GM12875 (cell line): ENCODE measurements at regions not wholly inside any gene's neighbourhood (a gene's known extent, or its start where the extent isn't known, plus 50 kb on each side); places are given as distances from the start of the nearest gene placed in this dataset.
"Not testable (repeated sequence)": the region's sequence is repeated elsewhere in the genome, so short reads cannot be mapped to it uniquely, and the experiment has no call there.

Experiments
- H3K4me3 ChIP-seq: one replicate; pipeline ENCODE4 v1.5.1; 2011; ENCODE audit warnings: low read depth, low read length, control low read depth
- CTCF ChIP-seq: IDR thresholded peaks from 2 replicates; pipeline ENCODE4 v1.5.1; 2011; ENCODE audit warnings: low read depth, mild to moderate bottlenecking, control low read depth, inconsistent platforms, low read length, moderate library complexity, borderline replicate concordance; ENCODE audit not compliant: insufficient read depth

GRCh38 chrX:4572691-4573090, 859.2 kb upstream of the PRKX start:
- no peak overlapping the region for H3K4me3 ChIP-seq
- no peak for TF ChIP-seq CTCF

- TF ChIP-seq CTCF: no peak
- no peak overlapping the region for H3K4me3 ChIP-seq
Observed at GRCh38 chrX:4570151-4570550, 856.7 kb upstream of the PRKX start.

DNA sequence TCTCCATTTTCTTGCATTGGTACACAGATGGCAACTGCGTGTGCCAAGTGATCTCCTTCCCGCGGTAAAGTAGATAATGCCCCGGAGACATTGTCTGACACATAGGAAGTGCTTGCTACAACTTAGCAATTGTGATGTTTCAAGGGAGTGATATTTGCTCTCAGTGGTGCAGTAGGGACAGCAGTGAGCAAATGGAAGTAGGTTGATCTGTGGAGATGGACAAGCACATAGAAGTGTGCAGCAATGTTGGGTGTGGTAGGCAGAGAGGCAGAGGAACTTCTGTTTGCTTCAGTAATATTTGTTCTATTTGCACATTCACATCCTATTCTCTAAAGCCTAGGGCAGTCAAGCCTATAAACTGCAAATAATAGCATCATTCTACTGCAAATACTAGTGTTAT, 846.7 kb upstream of the PRKX start:
- no peak overlapping the region for H3K4me3 ChIP-seq
- no peak for TF ChIP-seq CTCF

GRCh38 chrX:4550018-4550417, 836.6 kb upstream of the PRKX start:
- TF ChIP-seq CTCF: peak; percentile 24; the same call in 1 of the 2 replicates
- no peak overlapping the region for H3K4me3 ChIP-seq

GRCh38 chrX:4547213-4547836, 833.9 kb upstream of the PRKX start:
- no peak overlapping the region for H3K4me3 ChIP-seq
- TF ChIP-seq CTCF: peak; percentile 80

- H3K4me3 ChIP-seq: not testable (repeated sequence)
Observed at GRCh38 chrX:4546178-4546577, 832.7 kb upstream of the PRKX start.

DNA sequence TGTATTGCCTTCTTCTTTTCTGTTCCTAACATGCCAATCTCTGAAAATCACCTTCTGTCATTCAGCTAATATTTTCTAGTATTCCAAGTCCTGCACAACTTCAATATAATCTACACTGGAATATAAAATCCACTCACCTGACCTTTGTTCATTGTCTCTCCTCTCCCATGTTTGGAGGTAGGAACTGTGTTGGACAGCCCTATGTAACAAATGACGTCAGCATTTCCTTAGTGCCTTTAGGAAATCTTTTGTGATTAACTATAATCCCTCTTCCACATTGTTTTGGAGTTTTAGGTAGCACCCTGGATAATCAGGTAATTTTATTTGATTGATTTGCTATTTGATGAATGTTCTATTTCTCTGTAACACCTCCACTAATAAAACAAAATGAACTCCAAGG, 814.8 kb upstream of the PRKX start:
- TF ChIP-seq CTCF: no peak
- no peak overlapping the region for H3K4me3 ChIP-seq

- H3K4me3 ChIP-seq: no peak overlapping the region
- no peak for TF ChIP-seq CTCF
Observed at GRCh38 chrX:4485912-4486311, 772.5 kb upstream of the PRKX start.
